IPS-18c (cell line): ENCODE measurements at regions not wholly inside any gene's neighbourhood (a gene's known extent, or its start where the extent isn't known, plus 50 kb on each side); places are given as distances from the start of the nearest gene placed in this dataset.
"Not testable (repeated sequence)": the region's sequence is repeated elsewhere in the genome, so short reads cannot be mapped to it uniquely, and the experiment has no call there.

Experiments used
- H3K4me3 ChIP-seq: 2 replicates; pipeline ENCODE4 v1.7.0; 2013; ENCODE audit warnings: low read depth, mild to moderate bottlenecking, low read length, moderate library complexity; ENCODE audit not compliant: insufficient read depth
- H3K9me3 ChIP-seq: one replicate; pipeline ENCODE4 v1.6.1; 2013; ENCODE audit warnings: mild to moderate bottlenecking, low read length, moderate library complexity; ENCODE audit not compliant: control insufficient read depth, insufficient read depth

DNA sequence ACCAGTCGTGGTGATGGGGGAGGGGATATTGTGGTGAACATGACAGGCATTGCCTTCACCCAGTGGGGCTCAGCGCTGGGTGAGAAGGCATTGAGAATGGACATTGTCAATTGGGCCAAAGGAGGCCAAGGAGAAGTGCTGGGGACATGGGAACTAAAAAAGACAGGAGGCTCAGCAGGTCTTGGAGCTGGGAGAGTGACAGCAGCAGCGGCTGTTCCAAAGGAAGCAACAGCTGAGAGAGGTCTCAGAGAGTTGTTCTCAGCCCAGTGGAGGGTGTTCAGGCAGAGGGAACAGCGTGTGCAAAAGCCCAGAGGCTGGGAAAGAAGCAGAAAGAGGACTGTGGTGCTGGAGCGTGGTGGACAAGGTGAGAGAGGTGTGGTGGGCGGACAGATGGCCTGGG lies 56.6 kb upstream of the ASNS start:
- H3K9me3 ChIP-seq, H3K4me3 ChIP-seq: not testable (repeated sequence)

DNA sequence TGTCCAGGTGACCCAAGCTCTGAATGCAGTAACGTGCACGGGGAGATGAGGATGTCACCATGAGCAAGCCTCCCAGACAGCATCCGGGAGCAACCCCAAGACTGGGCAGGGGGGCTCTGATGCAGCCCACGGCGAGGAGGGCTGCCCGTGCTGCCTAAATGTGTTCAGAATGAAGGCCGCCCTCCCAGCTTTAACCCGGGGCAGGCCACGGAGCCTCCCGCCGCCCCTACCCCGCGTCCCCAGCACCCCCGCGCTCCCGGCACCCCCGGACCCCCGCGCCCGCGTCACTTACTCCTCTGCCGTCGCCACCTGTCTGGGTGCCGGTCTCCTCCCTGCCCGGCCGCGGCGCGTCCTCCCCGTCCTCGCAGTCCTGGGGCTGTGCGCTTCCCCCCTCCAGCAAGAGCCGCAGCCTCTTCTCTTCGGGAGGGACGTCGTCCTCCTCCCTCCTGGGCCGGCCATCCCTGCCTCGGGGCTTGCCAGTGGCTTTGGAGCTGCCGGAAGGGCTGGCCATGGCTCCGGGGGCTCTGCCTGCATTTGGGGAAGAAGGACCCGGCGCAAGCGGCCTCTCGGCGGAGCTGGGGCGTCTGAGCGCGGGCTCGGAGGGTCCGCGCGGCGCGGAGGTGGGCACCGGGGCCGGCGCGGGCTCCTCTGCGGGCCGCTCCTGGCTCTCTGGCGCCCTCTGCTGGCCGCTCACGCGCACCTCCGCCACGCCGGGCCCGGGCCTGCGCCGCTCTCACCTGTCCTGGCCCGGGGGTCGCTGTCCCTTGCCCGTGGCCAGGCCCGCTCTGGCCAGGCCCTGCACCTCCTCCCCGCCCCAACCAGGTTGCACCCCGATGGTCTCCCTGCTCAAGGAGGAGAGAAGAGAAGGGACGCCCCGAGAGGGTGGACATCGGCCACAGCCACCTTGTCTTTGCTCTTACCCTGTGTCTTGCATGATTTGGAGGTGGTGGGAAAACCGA lies 55.9 kb upstream of the ASNS start:
- not testable (repeated sequence) for H3K9me3 ChIP-seq
- peak overlapping the region; percentile 44; the same call in 1 of the 2 replicates for H3K4me3 ChIP-seq
